Calu3 (cell line): ENCODE measurements at regions not wholly inside any gene's neighbourhood (a gene's known extent, or its start where the extent isn't known, plus 50 kb on each side); places are given as distances from the start of the nearest gene placed in this dataset.

Experiments used
- BruUV-seq: library from RNA; stranded (reverse); fragments of 400-500 nt; replicated peaks from 2 replicates; lab custom pipeline; 2021; lab: Mats Ljungman, UMichigan
- CTCF ChIA-PET: fragments of 300-600 bp; sonication (Branson Sonifier 250); formaldehyde crosslinking; loops from one replicate; lab custom pipeline; 2022; ENCODE audit warnings: antibody characterized with exemption; lab: Charles Lee
- DNase-seq: peaks from one replicate; pipeline ENCODE4 v3.0.0; 2022
- H3K27ac Mint-ChIP-seq: one replicate; pipeline ENCODE4 v1.8.0; 2022; ENCODE audit warnings: mixed read lengths; ENCODE audit not compliant: unreplicated experiment
- H3K27me3 Mint-ChIP-seq: one replicate; pipeline ENCODE4 v1.8.0; 2022; ENCODE audit warnings: mixed read lengths; ENCODE audit not compliant: unreplicated experiment
- H3K36me3 Mint-ChIP-seq: one replicate; pipeline ENCODE4 v1.8.0; 2022; ENCODE audit warnings: mild to moderate bottlenecking, moderate library complexity, mixed read lengths; ENCODE audit not compliant: insufficient read depth, unreplicated experiment
- H3K4me1 Mint-ChIP-seq: one replicate; pipeline ENCODE4 v1.8.0; 2022; ENCODE audit warnings: mild to moderate bottlenecking, low read depth, mixed read lengths; ENCODE audit not compliant: unreplicated experiment
- H3K4me3 Mint-ChIP-seq: one replicate; pipeline ENCODE4 v1.8.0; 2022; ENCODE audit warnings: mild to moderate bottlenecking, low read depth, moderate library complexity, mixed read lengths; ENCODE audit not compliant: unreplicated experiment
- H3K9me3 Mint-ChIP-seq: one replicate; pipeline ENCODE4 v1.8.0; 2022; ENCODE audit warnings: low read depth, mixed read lengths; ENCODE audit not compliant: unreplicated experiment
- intact Hi-C: fragments of 100-400 bp; cut with micrococcal nuclease; formaldehyde crosslinking; loops from one replicate; pipeline ENCODE4 v1.10.0; 2022; ENCODE audit not compliant: unreplicated experiment
- TF ChIP-seq, protein P1 (sequence below): fragments of 200-600 bp; IDR thresholded peaks from one replicate; pipeline ENCODE4 v1.8.0; 2022; ENCODE audit warnings: antibody characterized with exemption; ENCODE audit not compliant: unreplicated experiment

DNA sequence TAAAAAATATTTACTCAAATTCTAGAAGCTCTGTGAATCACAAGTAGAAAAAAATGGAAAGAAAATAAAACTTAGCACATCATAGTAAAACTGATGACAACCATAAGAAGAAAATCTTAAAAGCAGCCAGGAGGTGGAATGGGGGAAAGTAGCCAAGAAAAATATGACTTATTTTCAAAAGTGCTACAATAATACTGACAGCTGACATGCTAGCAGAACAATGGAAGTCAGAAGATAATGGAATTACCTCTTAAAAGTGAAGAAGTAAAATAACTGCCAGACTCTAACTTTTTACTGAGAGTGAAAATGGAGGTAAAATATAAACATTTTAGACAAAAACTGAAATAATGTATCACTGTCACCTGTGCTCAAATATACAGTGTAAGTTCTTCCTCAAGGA is 532.2 kb upstream of the SGCD start:
- TF ChIP-seq, protein P1, sequence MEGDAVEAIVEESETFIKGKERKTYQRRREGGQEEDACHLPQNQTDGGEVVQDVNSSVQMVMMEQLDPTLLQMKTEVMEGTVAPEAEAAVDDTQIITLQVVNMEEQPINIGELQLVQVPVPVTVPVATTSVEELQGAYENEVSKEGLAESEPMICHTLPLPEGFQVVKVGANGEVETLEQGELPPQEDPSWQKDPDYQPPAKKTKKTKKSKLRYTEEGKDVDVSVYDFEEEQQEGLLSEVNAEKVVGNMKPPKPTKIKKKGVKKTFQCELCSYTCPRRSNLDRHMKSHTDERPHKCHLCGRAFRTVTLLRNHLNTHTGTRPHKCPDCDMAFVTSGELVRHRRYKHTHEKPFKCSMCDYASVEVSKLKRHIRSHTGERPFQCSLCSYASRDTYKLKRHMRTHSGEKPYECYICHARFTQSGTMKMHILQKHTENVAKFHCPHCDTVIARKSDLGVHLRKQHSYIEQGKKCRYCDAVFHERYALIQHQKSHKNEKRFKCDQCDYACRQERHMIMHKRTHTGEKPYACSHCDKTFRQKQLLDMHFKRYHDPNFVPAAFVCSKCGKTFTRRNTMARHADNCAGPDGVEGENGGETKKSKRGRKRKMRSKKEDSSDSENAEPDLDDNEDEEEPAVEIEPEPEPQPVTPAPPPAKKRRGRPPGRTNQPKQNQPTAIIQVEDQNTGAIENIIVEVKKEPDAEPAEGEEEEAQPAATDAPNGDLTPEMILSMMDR, result no peak
- no peak for DNase-seq
- Mint-ChIP-seq H3K4me1 (no peaks in the 10 kb centered on the region), H3K4me3 (no peak overlapping the region), H3K27ac (no peak overlapping the region), H3K36me3 (no peaks in the 10 kb centered on the region), H3K9me3 (peaks cover 9% of the 10 kb centered on the region), H3K27me3 (no peaks in the 10 kb centered on the region)
- no TSS peak for BruUV-seq
- CTCF ChIA-PET, result no interaction called here
- intact Hi-C loops, result no loop called here

DNA sequence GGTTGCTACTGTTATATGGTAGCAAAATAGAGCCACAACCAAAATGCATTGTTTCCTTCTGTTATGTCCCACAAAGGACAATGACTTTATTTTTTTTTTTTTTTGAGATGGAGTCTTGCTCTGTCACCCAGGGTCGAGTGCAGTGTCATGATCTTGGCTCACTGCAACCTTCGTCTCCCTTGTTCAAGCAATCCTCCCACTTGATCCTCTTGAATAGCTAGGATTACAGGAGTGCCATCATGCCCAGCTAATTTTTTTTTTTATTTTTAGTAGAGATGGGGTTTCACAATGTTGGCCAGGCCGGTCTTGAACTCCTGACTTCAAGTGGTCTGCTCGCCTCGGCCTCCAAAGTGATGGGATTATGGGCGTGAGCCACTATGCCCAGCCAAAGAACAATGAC is 527.7 kb upstream of the SGCD start:
- intact Hi-C loops, result no loop called here
- Mint-ChIP-seq H3K4me3 (no peak overlapping the region), H3K27ac (no peak overlapping the region), H3K27me3 (no peaks in the 10 kb centered on the region), H3K9me3 (peaks cover 15% of the 10 kb centered on the region), H3K36me3 (no peaks in the 10 kb centered on the region), H3K4me1 (no peaks in the 10 kb centered on the region)
- TF ChIP-seq, protein P1, result no peak
- no TSS peak for BruUV-seq
- CTCF ChIA-PET, result no interaction called here
- DNase-seq, result no peak

DNA sequence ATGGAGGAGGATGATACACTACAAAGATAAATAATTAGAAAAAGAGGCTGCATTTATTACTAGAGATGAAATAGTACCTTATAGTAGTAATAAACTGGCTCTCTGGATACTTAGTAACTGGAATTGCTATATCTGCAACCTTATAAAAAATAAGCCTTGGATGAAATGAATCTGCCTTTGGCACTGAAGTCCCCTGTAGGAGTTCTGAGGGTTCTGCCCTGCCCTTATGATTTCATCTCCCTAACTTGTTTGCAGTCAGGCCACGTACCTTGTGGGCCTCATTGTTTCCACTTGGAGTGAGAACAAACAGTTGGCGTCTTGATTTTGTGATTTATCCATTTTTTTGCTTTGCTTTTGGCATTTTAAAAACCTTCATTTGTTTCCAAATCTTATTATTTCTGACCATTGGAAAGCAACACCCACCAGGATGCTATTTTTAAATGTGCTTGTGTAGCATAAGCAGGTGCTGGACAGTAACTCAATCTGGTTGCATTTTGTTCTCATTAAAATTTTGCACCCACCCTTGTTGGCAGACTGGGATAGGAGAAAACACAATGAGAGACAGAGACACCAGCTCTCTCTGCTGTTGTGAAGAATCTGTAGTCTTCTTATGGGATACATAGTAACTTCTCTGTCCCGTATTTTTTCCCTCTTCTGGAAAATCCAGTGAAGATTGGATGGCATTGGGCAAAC is 518.9 kb upstream of the SGCD start:
- Mint-ChIP-seq H3K27ac (no peak overlapping the region), H3K27me3 (no peaks in the 10 kb centered on the region), H3K4me1 (no peaks in the 10 kb centered on the region), H3K36me3 (no peaks in the 10 kb centered on the region), H3K4me3 (no peak overlapping the region), H3K9me3 (peaks cover 13% of the 10 kb centered on the region)
- TF ChIP-seq, protein P1, result no peak
- CTCF ChIA-PET, result no interaction called here
- intact Hi-C loops, result no loop called here
- DNase-seq, result no peak
- no TSS peak for BruUV-seq

DNA sequence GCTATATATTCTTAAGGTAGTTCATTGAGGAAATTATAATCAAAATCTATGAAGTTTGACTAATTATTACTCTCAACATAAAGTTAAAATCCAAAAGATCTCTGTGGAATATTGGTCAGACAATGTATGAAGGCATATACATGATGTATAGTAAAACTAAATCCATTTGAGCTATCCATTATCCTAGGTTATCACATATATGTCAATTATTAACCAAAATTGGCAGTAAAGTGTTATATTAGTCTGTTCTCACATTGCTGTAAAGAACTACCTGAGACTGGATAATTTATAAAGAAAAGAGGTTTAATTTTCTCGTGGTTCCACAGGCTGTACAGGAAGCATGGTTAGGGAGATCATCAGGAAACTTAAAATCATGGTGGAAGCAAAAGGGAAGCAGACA is 511.7 kb upstream of the SGCD start:
- Mint-ChIP-seq H3K4me3 (no peak overlapping the region), H3K27ac (no peak overlapping the region), H3K4me1 (no peaks in the 10 kb centered on the region), H3K27me3 (no peaks in the 10 kb centered on the region), H3K36me3 (no peaks in the 10 kb centered on the region), H3K9me3 (peaks cover 17% of the 10 kb centered on the region)
- no TSS peak for BruUV-seq
- CTCF ChIA-PET, result no interaction called here
- TF ChIP-seq, protein P1, result no peak
- intact Hi-C loops, result no loop called here
- DNase-seq, result no peak
